Nephron (organoid): ENCODE measurements at regions not wholly inside any gene's neighbourhood (a gene's known extent, or its start where the extent isn't known, plus 50 kb on each side); places are given as distances from the start of the nearest gene placed in this dataset.

Experiments used
- H3K27ac Mint-ChIP-seq, 3 experiments: 2 replicates each; pipeline ENCODE4 v1.8.0; 2020; ENCODE audit warnings: mixed read lengths in 3 of 3, mild to moderate bottlenecking in 2 of 3, moderate library complexity in 1 of 3
- H3K27me3 Mint-ChIP-seq: 2 replicates; pipeline ENCODE4 v1.8.0; 2021; ENCODE audit warnings: low read depth, mild to moderate bottlenecking, moderate library complexity, mixed read lengths
- H3K36me3 Mint-ChIP-seq: 2 replicates; pipeline ENCODE4 v1.8.0; 2020; ENCODE audit warnings: low read depth, mixed read lengths
- H3K4me1 Mint-ChIP-seq: 2 replicates; pipeline ENCODE4 v1.8.0; 2020; ENCODE audit warnings: mixed read lengths
- H3K4me3 Mint-ChIP-seq, 3 experiments: 2 replicates each; pipeline ENCODE4 v1.8.0; 2020; ENCODE audit warnings: mild to moderate bottlenecking in 3 of 3, mixed read lengths in 3 of 3, moderate library complexity in 2 of 3
- H3K9me3 Mint-ChIP-seq: 2 replicates; pipeline ENCODE4 v1.8.0; 2020; ENCODE audit warnings: mixed read lengths
- TF ChIP-seq, protein P1 (sequence below), 3 experiments: fragments of 200-600 bp; sonication (generic); IDR thresholded peaks; one replicate each; pipeline ENCODE4 v1.5.0; 2021; ENCODE audit warnings: antibody characterized with exemption in 3 of 3; ENCODE audit not compliant: unreplicated experiment in 3 of 3

DNA sequence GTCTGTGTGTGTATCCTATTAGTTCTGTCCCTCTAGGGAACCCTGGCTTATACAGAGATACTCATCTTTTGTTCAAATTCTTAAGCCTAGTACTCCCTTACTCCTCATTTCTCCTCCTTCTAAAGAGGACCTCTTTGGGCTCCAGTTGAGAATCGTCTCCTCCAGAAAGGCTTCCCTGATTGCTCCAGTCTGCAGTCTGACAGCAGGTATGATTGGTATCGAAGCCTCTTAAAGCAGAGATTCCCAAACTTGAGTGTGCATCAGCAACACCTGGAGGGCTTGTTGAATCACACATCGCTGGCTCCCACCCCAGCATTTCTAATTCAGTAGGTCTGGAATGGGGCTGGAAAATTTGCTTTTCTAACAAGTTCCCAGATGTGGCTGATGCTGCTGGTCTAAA, 60.9 kb upstream of the NMNAT3 start:
- peaks cover 19% of the 10 kb centered on the region for H3K27me3 Mint-ChIP-seq
- no peaks in the 10 kb centered on the region for H3K9me3 Mint-ChIP-seq
- peaks cover 5% of the 10 kb centered on the region for H3K4me1 Mint-ChIP-seq
- no peaks in the 10 kb centered on the region for H3K36me3 Mint-ChIP-seq
- TF ChIP-seq, protein P1, sequence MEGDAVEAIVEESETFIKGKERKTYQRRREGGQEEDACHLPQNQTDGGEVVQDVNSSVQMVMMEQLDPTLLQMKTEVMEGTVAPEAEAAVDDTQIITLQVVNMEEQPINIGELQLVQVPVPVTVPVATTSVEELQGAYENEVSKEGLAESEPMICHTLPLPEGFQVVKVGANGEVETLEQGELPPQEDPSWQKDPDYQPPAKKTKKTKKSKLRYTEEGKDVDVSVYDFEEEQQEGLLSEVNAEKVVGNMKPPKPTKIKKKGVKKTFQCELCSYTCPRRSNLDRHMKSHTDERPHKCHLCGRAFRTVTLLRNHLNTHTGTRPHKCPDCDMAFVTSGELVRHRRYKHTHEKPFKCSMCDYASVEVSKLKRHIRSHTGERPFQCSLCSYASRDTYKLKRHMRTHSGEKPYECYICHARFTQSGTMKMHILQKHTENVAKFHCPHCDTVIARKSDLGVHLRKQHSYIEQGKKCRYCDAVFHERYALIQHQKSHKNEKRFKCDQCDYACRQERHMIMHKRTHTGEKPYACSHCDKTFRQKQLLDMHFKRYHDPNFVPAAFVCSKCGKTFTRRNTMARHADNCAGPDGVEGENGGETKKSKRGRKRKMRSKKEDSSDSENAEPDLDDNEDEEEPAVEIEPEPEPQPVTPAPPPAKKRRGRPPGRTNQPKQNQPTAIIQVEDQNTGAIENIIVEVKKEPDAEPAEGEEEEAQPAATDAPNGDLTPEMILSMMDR (IDR thresholded peaks at IDR 0.05; ENCODE audit: unreplicated experiment in 3 of 3), result no peak
- no peak overlapping the region for H3K4me3 Mint-ChIP-seq
- no peak overlapping the region for H3K27ac Mint-ChIP-seq

DNA sequence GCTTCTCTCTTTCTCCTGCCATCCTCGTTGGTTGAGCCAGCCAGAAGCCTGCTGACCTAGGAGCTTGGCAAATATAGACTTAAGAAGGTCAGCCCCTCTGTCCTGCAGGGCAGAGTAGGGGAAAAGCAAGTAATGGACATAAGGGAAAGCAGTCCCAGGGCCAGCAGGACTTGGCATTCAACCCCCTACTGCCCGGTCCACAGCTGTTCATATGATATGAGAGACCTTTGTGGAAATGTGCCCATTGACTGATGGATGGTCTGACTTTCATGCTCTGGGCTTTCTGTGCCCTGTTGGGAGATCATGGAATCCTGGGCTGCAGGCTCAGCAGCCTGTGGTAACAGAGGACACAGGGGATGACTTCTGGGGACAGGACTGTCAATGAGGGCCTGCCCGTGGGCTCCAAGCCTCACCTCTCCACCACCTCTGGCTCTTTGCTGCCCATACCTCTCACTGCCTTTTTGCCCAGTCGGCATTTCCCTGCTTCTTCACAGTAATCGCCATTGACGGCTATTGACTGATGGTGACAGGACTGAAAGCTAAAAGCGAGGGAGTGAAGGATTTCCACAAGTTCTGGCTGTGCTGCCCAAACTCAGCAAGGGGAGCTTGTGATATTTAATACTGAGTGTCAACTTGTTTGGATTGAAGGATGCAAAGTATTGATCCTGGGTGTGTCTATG, 60.0 kb upstream of the NMNAT3 start:
- Mint-ChIP-seq H3K9me3 (no peaks in the 10 kb centered on the region), H3K36me3 (no peaks in the 10 kb centered on the region), H3K4me3 (no peak overlapping the region), H3K27me3 (peaks cover 16% of the 10 kb centered on the region), H3K4me1 (no peaks in the 10 kb centered on the region), H3K27ac (no peak overlapping the region)
- TF ChIP-seq, protein P1 (IDR thresholded peaks at IDR 0.05; ENCODE audit: unreplicated experiment in 3 of 3), result no peak

DNA sequence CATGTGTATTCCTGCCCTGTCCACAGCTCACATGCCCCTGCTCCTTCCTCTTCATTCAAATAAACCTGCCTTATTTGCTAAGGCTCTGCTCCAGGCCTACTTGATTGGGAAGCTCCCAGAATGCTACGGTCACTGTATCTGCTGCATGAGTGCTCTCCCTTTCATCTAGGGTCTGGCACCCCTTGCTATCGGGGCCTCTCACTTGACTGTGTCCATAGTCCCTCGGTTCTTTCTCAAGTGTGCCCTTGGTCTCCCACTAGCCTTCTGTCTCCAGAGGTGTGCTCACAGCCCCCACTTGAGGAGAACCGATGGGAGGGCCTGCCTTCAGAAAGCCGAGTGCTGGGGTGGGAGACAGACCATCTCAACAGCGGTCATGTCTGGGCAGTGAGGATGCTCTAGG, 57.4 kb upstream of the NMNAT3 start:
- no peak overlapping the region for H3K27ac Mint-ChIP-seq
- H3K4me3 Mint-ChIP-seq, result no peak overlapping the region
- no peaks in the 10 kb centered on the region for H3K4me1 Mint-ChIP-seq
- no peaks in the 10 kb centered on the region for H3K36me3 Mint-ChIP-seq
- TF ChIP-seq, protein P1 (IDR thresholded peaks at IDR 0.05; ENCODE audit: unreplicated experiment in 3 of 3), result no peak
- peaks cover 8% of the 10 kb centered on the region for H3K27me3 Mint-ChIP-seq
- H3K9me3 Mint-ChIP-seq, result no peaks in the 10 kb centered on the region

DNA sequence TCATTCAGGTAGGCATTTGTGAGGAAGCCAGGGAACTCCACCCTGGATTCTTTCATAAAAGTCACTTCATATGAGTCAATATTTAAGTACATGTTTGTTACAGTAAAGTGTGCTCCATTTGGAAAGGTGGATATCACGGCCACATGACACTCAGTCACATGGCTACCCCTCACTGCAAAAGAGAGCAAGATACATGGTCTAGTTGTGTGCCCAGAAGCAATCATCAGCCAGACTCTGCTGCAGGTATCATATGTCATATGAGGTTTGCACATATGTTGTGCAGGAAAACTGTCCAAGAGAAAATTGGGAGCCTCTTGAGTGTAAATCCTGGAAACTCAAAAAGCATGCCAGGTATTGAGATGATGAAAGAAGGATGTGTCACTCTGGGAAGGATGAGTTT, 55.0 kb upstream of the NMNAT3 start:
- TF ChIP-seq, protein P1 (IDR thresholded peaks at IDR 0.05; ENCODE audit: unreplicated experiment in 3 of 3), result no peak
- no peaks in the 10 kb centered on the region for H3K27me3 Mint-ChIP-seq
- H3K4me1 Mint-ChIP-seq, result no peaks in the 10 kb centered on the region
- H3K27ac Mint-ChIP-seq, result no peak overlapping the region
- H3K4me3 Mint-ChIP-seq, result no peak overlapping the region
- H3K9me3 Mint-ChIP-seq, result no peaks in the 10 kb centered on the region
- no peaks in the 10 kb centered on the region for H3K36me3 Mint-ChIP-seq

DNA sequence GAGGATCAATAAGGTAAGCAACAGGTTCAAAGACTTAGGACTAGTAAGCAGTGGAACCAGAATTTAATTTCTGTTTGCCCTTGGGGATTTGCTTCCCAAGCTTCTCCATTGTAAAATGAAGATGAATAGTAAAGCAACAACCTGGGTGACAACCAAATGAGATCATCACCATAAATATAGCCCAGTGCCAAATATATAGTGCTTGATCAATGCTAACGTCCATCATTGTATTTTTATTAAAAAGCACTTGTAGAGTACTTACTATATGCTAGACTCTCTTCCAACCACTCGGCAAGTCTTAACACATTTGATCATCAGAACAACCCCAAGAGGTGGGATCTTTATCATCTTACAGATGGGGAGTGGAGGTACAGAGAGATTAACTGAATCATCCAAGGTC, 51.5 kb upstream of the NMNAT3 start:
- Mint-ChIP-seq H3K27me3 (no peaks in the 10 kb centered on the region), H3K27ac (no peak overlapping the region), H3K36me3 (no peaks in the 10 kb centered on the region), H3K4me1 (no peaks in the 10 kb centered on the region), H3K4me3 (no peak overlapping the region), H3K9me3 (no peaks in the 10 kb centered on the region)
- TF ChIP-seq, protein P1 (IDR thresholded peaks at IDR 0.05; ENCODE audit: unreplicated experiment in 3 of 3), result no peak

DNA sequence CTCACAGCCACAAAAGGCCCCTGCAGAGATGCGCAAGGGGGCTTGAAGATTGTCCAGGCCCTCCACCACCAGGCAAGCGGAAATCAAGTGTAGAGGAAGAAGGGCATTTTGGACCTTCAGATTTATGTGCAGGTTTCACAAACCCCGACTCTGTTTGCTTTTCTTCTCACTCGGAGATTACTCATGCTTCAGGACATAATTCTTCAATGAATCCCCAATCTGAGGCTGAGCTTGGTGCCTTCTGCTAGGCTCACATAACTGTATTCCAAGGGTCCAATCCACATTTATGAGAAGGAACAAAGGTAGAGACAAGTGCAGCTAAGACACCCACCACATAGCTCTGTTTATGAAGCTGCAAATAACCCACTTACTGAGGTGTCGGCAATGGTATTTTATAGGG, 50.6 kb upstream of the NMNAT3 start:
- Mint-ChIP-seq H3K27ac (no peak overlapping the region), H3K9me3 (no peaks in the 10 kb centered on the region), H3K36me3 (no peaks in the 10 kb centered on the region), H3K27me3 (no peaks in the 10 kb centered on the region), H3K4me1 (no peaks in the 10 kb centered on the region), H3K4me3 (no peak overlapping the region)
- TF ChIP-seq, protein P1 (IDR thresholded peaks at IDR 0.05; ENCODE audit: unreplicated experiment in 3 of 3), result no peak
